ENCODE measurements at regions not wholly inside any gene's neighbourhood (a gene's known extent, or its start where the extent isn't known, plus 50 kb on each side); places are given as distances from the start of the nearest gene placed in this dataset.

- peak overlapping the region; percentile 59 to 81 (median 67) for H3K27ac ChIP-seq
- peaks cover 0 to 32% (median 14%) of the 10 kb centered on the region in 4 donors for H3K4me1 ChIP-seq
- H3K36me3 ChIP-seq = no peaks in the 10 kb centered on the region
- H3K4me3 ChIP-seq = no peak overlapping the region
- no peaks in the 10 kb centered on the region for H3K9me3 ChIP-seq
- no peaks in the 10 kb centered on the region for H3K27me3 ChIP-seq
- 36 to 55% methylated on average over 11 of the region's 11 CpGs for WGBS, 2 donors
- DNase-seq = peak; percentile 85
- TF ChIP-seq CTCF (IDR thresholded peaks at IDR 0.05) (no peak), EP300 (IDR thresholded peaks at IDR 0.05) (peak in 1 of 4 donors; percentile 77), POLR2AphosphoS5 (IDR thresholded peaks at IDR 0.05) (peak; percentile 23 to 79 (median 52))
- intact Hi-C loops (cut with DNase I) = no loop called here
Measured at GRCh38 chr6:11317885-11318771, 85.7 kb upstream of the NEDD9 start.

- no peaks in the 10 kb centered on the region for H3K36me3 ChIP-seq
- H3K9me3 ChIP-seq = no peaks in the 10 kb centered on the region
- peaks cover 0 to 32% (median 14%) of the 10 kb centered on the region in 4 donors for H3K4me1 ChIP-seq
- intact Hi-C loops (cut with DNase I) = no loop called here
- DNase-seq = no peak
- 19 to 55% methylated on average over 5 of the region's 5 CpGs for WGBS, 2 donors
- TF ChIP-seq CTCF (IDR thresholded peaks at IDR 0.05) (no peak), POLR2A (IDR thresholded peaks at IDR 0.05) (no peak), POLR2AphosphoS5 (IDR thresholded peaks at IDR 0.05) (no peak), EP300 (IDR thresholded peaks at IDR 0.05) (no peak)
- H3K27ac ChIP-seq = peak overlapping the region in 3 of 4 donors; percentile 38 to 81 (median 67)
- H3K27me3 ChIP-seq = no peaks in the 10 kb centered on the region
- H3K4me3 ChIP-seq = no peak overlapping the region
Measured at GRCh38 chr6:11315743-11316437, 83.4 kb upstream of the NEDD9 start.

- 99% methylated on average over 1 of the region's 1 CpG for WGBS, 2 donors
- TF ChIP-seq POLR2AphosphoS5 (IDR thresholded peaks at IDR 0.05) (no peak), EP300 (IDR thresholded peaks at IDR 0.05) (no peak), CTCF (IDR thresholded peaks at IDR 0.05) (no peak), POLR2A (IDR thresholded peaks at IDR 0.05) (no peak)
- intact Hi-C loops (cut with DNase I) = no loop called here
- H3K27me3 ChIP-seq = no peaks in the 10 kb centered on the region
- H3K27ac ChIP-seq = no peak overlapping the region
- H3K9me3 ChIP-seq = no peaks in the 10 kb centered on the region
- H3K4me1 ChIP-seq = peaks cover 0 to 23% (median 5%) of the 10 kb centered on the region in 4 donors
- no peaks in the 10 kb centered on the region for H3K36me3 ChIP-seq
- no peak overlapping the region for H3K4me3 ChIP-seq
- no peak for DNase-seq
Measured at GRCh38 chr6:11313207-11313606, 80.7 kb upstream of the NEDD9 start.

GRCh38 chr6:11311970-11312369 is 79.5 kb upstream of the NEDD9 start:
- Histone ChIP-seq H3K4me1 (peaks cover 0 to 13% (median 0%) of the 10 kb centered on the region in 4 donors), H3K36me3 (no peaks in the 10 kb centered on the region), H3K4me3 (no peak overlapping the region), H3K27me3 (no peaks in the 10 kb centered on the region), H3K27ac (no peak overlapping the region), H3K9me3 (no peaks in the 10 kb centered on the region)
- no peak for DNase-seq
- no peak for TF ChIP-seq CTCF (IDR thresholded peaks at IDR 0.05)
- WGBS, 2 donors = 98 to 99% methylated on average over 1 of the region's 1 CpG
- intact Hi-C loops (cut with DNase I) = no loop called here
